ENCODE measurements at regions not wholly inside any gene's neighbourhood (a gene's known extent, or its start where the extent isn't known, plus 50 kb on each side); places are given as distances from the start of the nearest gene placed in this dataset.

DNA sequence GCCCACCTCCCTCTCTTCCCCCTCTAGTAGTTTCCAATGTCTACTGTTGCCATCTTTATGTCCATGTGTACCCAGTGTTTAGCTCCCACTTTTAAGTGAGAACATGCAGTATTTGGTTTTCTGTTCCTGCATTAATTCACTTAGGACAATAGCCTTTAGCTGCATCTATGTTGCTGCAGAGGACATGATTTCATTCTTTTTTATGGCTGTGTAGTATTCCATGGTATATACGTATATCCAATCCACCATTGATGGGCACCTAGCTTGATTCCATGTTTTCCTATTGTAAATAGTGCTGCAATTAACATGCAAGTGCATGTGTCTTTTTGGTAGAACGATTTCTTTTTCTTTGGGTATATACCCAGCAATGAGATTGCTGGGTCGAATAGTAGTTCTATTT, 170.4 kb downstream of the NOC3L start:
- TF ChIP-seq, protein P1, sequence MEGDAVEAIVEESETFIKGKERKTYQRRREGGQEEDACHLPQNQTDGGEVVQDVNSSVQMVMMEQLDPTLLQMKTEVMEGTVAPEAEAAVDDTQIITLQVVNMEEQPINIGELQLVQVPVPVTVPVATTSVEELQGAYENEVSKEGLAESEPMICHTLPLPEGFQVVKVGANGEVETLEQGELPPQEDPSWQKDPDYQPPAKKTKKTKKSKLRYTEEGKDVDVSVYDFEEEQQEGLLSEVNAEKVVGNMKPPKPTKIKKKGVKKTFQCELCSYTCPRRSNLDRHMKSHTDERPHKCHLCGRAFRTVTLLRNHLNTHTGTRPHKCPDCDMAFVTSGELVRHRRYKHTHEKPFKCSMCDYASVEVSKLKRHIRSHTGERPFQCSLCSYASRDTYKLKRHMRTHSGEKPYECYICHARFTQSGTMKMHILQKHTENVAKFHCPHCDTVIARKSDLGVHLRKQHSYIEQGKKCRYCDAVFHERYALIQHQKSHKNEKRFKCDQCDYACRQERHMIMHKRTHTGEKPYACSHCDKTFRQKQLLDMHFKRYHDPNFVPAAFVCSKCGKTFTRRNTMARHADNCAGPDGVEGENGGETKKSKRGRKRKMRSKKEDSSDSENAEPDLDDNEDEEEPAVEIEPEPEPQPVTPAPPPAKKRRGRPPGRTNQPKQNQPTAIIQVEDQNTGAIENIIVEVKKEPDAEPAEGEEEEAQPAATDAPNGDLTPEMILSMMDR (IDR thresholded peaks at IDR 0.05) = no peak
- TF ChIP-seq POLR2A (IDR thresholded peaks at IDR 0.05; ENCODE audit: low read length) = no peak
- no peak for TF ChIP-seq RAD21 (conservative IDR thresholded peaks at IDR 0.05 in 1 of 2, IDR thresholded peaks at IDR 0.05 in 1 of 2)
- TF ChIP-seq BHLHE40 (IDR thresholded peaks at IDR 0.05; ENCODE audit: low read depth, low read length) = no peak
- TF ChIP-seq GATA3 (IDR thresholded peaks at IDR 0.05; ENCODE audit: borderline replicate concordance) = no peak
- TF ChIP-seq, protein P2, sequence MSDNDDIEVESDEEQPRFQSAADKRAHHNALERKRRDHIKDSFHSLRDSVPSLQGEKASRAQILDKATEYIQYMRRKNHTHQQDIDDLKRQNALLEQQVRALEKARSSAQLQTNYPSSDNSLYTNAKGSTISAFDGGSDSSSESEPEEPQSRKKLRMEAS (IDR thresholded peaks at IDR 0.05) = no peak
- TF ChIP-seq, protein P3, sequence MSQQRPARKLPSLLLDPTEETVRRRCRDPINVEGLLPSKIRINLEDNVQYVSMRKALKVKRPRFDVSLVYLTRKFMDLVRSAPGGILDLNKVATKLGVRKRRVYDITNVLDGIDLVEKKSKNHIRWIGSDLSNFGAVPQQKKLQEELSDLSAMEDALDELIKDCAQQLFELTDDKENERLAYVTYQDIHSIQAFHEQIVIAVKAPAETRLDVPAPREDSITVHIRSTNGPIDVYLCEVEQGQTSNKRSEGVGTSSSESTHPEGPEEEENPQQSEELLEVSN (IDR thresholded peaks at IDR 0.05; ENCODE audit: borderline replicate concordance, low read depth) = no peak

All from A549 (cell line).